ENCODE measurements at regions not wholly inside any gene's neighbourhood (a gene's known extent, or its start where the extent isn't known, plus 50 kb on each side); places are given as distances from the start of the nearest gene placed in this dataset.

- Histone ChIP-seq H3K9ac (ENCODE audit: low read depth, low read length) (no peak overlapping the region), H3K27me3 (ENCODE audit: control insufficient read depth, insufficient read depth, low read length) (no peaks in the 10 kb centered on the region), H3K4me1 (ENCODE audit: control insufficient read depth, insufficient read depth, low read length) (no peaks in the 10 kb centered on the region), H3K36me3 (ENCODE audit: control insufficient read depth, insufficient read depth, low read length) (no peaks in the 10 kb centered on the region), H3K27ac (ENCODE audit: low read depth, low read length) (no peak overlapping the region), H3K9me3 (ENCODE audit: control insufficient read depth, insufficient read depth, low read length) (no peaks in the 10 kb centered on the region), H3K4me3 (ENCODE audit: low read depth, low read length) (no peak overlapping the region)
Measured at GRCh38 chr5:74152136-74152535, 488.4 kb downstream of the ENC1 start.

GRCh38 chr5:74149395-74149794 lies 491.1 kb downstream of the ENC1 start:
- Histone ChIP-seq H3K36me3 (ENCODE audit: control insufficient read depth, insufficient read depth, low read length) (no peaks in the 10 kb centered on the region), H3K27me3 (ENCODE audit: control insufficient read depth, insufficient read depth, low read length) (no peaks in the 10 kb centered on the region), H3K4me3 (ENCODE audit: low read depth, low read length) (no peak overlapping the region), H3K27ac (ENCODE audit: low read depth, low read length) (no peak overlapping the region), H3K9ac (ENCODE audit: low read depth, low read length) (no peak overlapping the region), H3K4me1 (ENCODE audit: control insufficient read depth, insufficient read depth, low read length) (no peaks in the 10 kb centered on the region; the same call in 1 of the 2 replicates), H3K9me3 (ENCODE audit: control insufficient read depth, insufficient read depth, low read length) (no peaks in the 10 kb centered on the region)

- Histone ChIP-seq H3K27ac (ENCODE audit: low read depth, low read length) (no peak overlapping the region), H3K4me1 (ENCODE audit: control insufficient read depth, insufficient read depth, low read length) (no peaks in the 10 kb centered on the region; the same call in 1 of the 2 replicates), H3K36me3 (ENCODE audit: control insufficient read depth, insufficient read depth, low read length) (no peaks in the 10 kb centered on the region), H3K9me3 (ENCODE audit: control insufficient read depth, insufficient read depth, low read length) (no peaks in the 10 kb centered on the region), H3K9ac (ENCODE audit: low read depth, low read length) (no peak overlapping the region), H3K4me3 (ENCODE audit: low read depth, low read length) (no peak overlapping the region), H3K27me3 (ENCODE audit: control insufficient read depth, insufficient read depth, low read length) (no peaks in the 10 kb centered on the region)
Measured at GRCh38 chr5:74148321-74148720, 492.2 kb downstream of the ENC1 start.

GRCh38 chr5:74146796-74147195 lies 493.7 kb downstream of the ENC1 start:
- Histone ChIP-seq H3K9me3 (ENCODE audit: control insufficient read depth, insufficient read depth, low read length) (no peaks in the 10 kb centered on the region), H3K36me3 (ENCODE audit: control insufficient read depth, insufficient read depth, low read length) (no peaks in the 10 kb centered on the region), H3K27ac (ENCODE audit: low read depth, low read length) (no peak overlapping the region), H3K9ac (ENCODE audit: low read depth, low read length) (no peak overlapping the region), H3K27me3 (ENCODE audit: control insufficient read depth, insufficient read depth, low read length) (no peaks in the 10 kb centered on the region), H3K4me3 (ENCODE audit: low read depth, low read length) (no peak overlapping the region), H3K4me1 (ENCODE audit: control insufficient read depth, insufficient read depth, low read length) (no peaks in the 10 kb centered on the region; the same call in 1 of the 2 replicates)

- Histone ChIP-seq H3K36me3 (ENCODE audit: control insufficient read depth, insufficient read depth, low read length) (no peaks in the 10 kb centered on the region), H3K9me3 (ENCODE audit: control insufficient read depth, insufficient read depth, low read length) (no peaks in the 10 kb centered on the region), H3K27me3 (ENCODE audit: control insufficient read depth, insufficient read depth, low read length) (no peaks in the 10 kb centered on the region), H3K9ac (ENCODE audit: low read depth, low read length) (no peak overlapping the region), H3K4me3 (ENCODE audit: low read depth, low read length) (no peak overlapping the region), H3K4me1 (ENCODE audit: control insufficient read depth, insufficient read depth, low read length) (no peaks in the 10 kb centered on the region; the same call in 1 of the 2 replicates), H3K27ac (ENCODE audit: low read depth, low read length) (no peak overlapping the region)
Measured at GRCh38 chr5:74145951-74146350, 494.6 kb downstream of the ENC1 start.

- no peaks in the 10 kb centered on the region; the same call in 1 of the 2 replicates for H3K4me1 ChIP-seq (ENCODE audit: control insufficient read depth, insufficient read depth, low read length)
- no peak overlapping the region for H3K9ac ChIP-seq (ENCODE audit: low read depth, low read length)
- H3K27me3 ChIP-seq (ENCODE audit: control insufficient read depth, insufficient read depth, low read length) = no peaks in the 10 kb centered on the region
- no peak overlapping the region for H3K4me3 ChIP-seq (ENCODE audit: low read depth, low read length)
- H3K36me3 ChIP-seq (ENCODE audit: control insufficient read depth, insufficient read depth, low read length) = no peaks in the 10 kb centered on the region
- no peak overlapping the region for H3K27ac ChIP-seq (ENCODE audit: low read depth, low read length)
- H3K9me3 ChIP-seq (ENCODE audit: control insufficient read depth, insufficient read depth, low read length) = no peaks in the 10 kb centered on the region
Measured at GRCh38 chr5:74143721-74144330, 496.7 kb downstream of the ENC1 start.

- no peaks in the 10 kb centered on the region for H3K9me3 ChIP-seq (ENCODE audit: control insufficient read depth, insufficient read depth, low read length)
- no peak overlapping the region for H3K27ac ChIP-seq (ENCODE audit: low read depth, low read length)
- H3K27me3 ChIP-seq (ENCODE audit: control insufficient read depth, insufficient read depth, low read length) = no peaks in the 10 kb centered on the region
- no peak overlapping the region for H3K9ac ChIP-seq (ENCODE audit: low read depth, low read length)
- H3K4me3 ChIP-seq (ENCODE audit: low read depth, low read length) = no peak overlapping the region
- H3K36me3 ChIP-seq (ENCODE audit: control insufficient read depth, insufficient read depth, low read length) = no peaks in the 10 kb centered on the region
- no peaks in the 10 kb centered on the region; the same call in 1 of the 2 replicates for H3K4me1 ChIP-seq (ENCODE audit: control insufficient read depth, insufficient read depth, low read length)
Measured at GRCh38 chr5:74143151-74143550, 497.4 kb downstream of the ENC1 start.

- Histone ChIP-seq H3K9me3 (ENCODE audit: control insufficient read depth, insufficient read depth, low read length) (no peaks in the 10 kb centered on the region), H3K36me3 (ENCODE audit: control insufficient read depth, insufficient read depth, low read length) (no peaks in the 10 kb centered on the region), H3K27ac (ENCODE audit: low read depth, low read length) (no peak overlapping the region), H3K4me1 (ENCODE audit: control insufficient read depth, insufficient read depth, low read length) (no peaks in the 10 kb centered on the region; the same call in 1 of the 2 replicates), H3K4me3 (ENCODE audit: low read depth, low read length) (no peak overlapping the region), H3K27me3 (ENCODE audit: control insufficient read depth, insufficient read depth, low read length) (no peaks in the 10 kb centered on the region), H3K9ac (ENCODE audit: low read depth, low read length) (no peak overlapping the region)
Measured at GRCh38 chr5:74141053-74141452, 499.5 kb downstream of the ENC1 start.

GRCh38 chr5:74140409-74140808 lies 500.1 kb downstream of the ENC1 start:
- H3K4me1 ChIP-seq (ENCODE audit: control insufficient read depth, insufficient read depth, low read length) = no peaks in the 10 kb centered on the region
- no peak overlapping the region for H3K27ac ChIP-seq (ENCODE audit: low read depth, low read length)
- no peaks in the 10 kb centered on the region for H3K27me3 ChIP-seq (ENCODE audit: control insufficient read depth, insufficient read depth, low read length)

GRCh38 chr5:74139589-74139988 lies 500.9 kb downstream of the ENC1 start:
- Histone ChIP-seq H3K9ac (ENCODE audit: low read depth, low read length) (no peak overlapping the region), H3K27me3 (ENCODE audit: control insufficient read depth, insufficient read depth, low read length) (no peaks in the 10 kb centered on the region), H3K36me3 (ENCODE audit: control insufficient read depth, insufficient read depth, low read length) (no peaks in the 10 kb centered on the region), H3K9me3 (ENCODE audit: control insufficient read depth, insufficient read depth, low read length) (no peaks in the 10 kb centered on the region), H3K27ac (ENCODE audit: low read depth, low read length) (no peak overlapping the region), H3K4me3 (ENCODE audit: low read depth, low read length) (no peak overlapping the region), H3K4me1 (ENCODE audit: control insufficient read depth, insufficient read depth, low read length) (no peaks in the 10 kb centered on the region)

More at GRCh38 chr5:74140409-74140808, 500.1 kb downstream of the ENC1 start:
- Histone ChIP-seq H3K36me3 (ENCODE audit: control insufficient read depth, insufficient read depth, low read length) (no peaks in the 10 kb centered on the region), H3K9ac (ENCODE audit: low read depth, low read length) (no peak overlapping the region), H3K4me3 (ENCODE audit: low read depth, low read length) (no peak overlapping the region), H3K9me3 (ENCODE audit: control insufficient read depth, insufficient read depth, low read length) (no peaks in the 10 kb centered on the region)

GRCh38 chr5:74138721-74139120 lies 501.8 kb downstream of the ENC1 start:
- H3K4me3 ChIP-seq (ENCODE audit: low read depth, low read length) = no peak overlapping the region
- no peaks in the 10 kb centered on the region for H3K9me3 ChIP-seq (ENCODE audit: control insufficient read depth, insufficient read depth, low read length)
- no peaks in the 10 kb centered on the region for H3K36me3 ChIP-seq (ENCODE audit: control insufficient read depth, insufficient read depth, low read length)
- H3K4me1 ChIP-seq (ENCODE audit: control insufficient read depth, insufficient read depth, low read length) = no peaks in the 10 kb centered on the region
- H3K9ac ChIP-seq (ENCODE audit: low read depth, low read length) = no peak overlapping the region
- H3K27ac ChIP-seq (ENCODE audit: low read depth, low read length) = no peak overlapping the region
- H3K27me3 ChIP-seq (ENCODE audit: control insufficient read depth, insufficient read depth, low read length) = no peaks in the 10 kb centered on the region
